Superior temporal gyrus (tissue), 1 donor: ENCODE measurements at regions not wholly inside any gene's neighbourhood (a gene's known extent, or its start where the extent isn't known, plus 50 kb on each side); places are given as distances from the start of the nearest gene placed in this dataset.

Experiments
- DNase-seq: peaks from one replicate; pipeline ENCODE4 v3.0.0-alpha.2; 2016; ENCODE audit errors: extremely low spot score

DNA sequence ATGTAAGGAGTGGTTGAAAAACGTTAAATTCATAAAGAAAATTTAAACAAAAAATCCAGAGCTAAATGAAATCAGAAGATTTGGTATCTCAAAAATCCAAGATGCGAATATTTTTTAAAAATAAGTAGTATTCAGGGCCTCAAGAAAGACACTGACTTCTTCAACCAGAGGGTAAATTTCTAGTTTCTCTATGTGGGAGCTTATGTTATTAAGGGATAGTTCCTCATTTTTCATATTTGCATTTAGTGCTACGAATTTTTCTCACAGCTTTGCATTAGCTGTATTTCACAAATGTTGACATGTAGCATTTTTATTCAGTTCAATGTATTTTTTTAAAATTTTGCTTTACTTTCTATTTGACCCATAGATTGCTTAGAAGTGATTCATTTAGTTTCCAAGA lies 454.7 kb downstream of the CBLN2 start:
- no peak for DNase-seq

DNA sequence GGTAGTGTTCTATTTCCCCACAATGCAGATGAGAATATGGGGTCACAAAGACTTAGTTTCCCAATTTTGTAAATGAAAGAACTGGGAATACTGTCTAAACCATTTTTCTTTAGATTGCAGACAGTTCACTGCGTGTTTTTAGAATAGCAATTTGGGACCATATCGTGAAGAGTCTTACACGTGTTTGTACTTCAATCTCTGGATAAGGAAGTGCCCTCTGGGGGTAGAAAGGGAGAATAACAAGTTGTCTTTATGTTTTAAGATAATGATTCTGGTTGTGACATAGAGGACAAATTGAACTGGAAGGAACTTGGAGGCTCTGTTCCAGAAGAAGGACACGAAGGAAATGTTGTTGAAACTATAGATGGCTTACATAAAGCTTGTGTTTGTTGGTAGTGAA lies 457.7 kb downstream of the CBLN2 start:
- peak; percentile 43 for DNase-seq

DNA sequence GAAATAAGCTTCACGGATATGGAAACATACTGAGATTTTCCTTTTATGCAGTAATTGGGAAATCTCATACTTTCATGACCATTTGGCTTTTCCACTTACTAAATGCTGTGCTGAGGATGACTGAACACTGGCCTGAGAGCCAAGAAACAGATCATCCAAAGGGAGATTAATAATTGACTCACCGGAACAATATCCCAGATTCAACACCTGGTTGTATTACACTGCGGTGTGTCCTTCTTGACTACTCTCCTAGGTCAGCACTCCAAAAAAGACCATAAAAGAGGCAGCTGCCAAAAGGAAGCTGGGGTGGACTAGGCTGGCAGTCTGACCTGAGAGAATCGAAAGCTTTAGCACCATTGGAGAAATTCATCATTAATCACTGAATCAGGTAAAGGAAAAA lies 469.1 kb downstream of the CBLN2 start:
- DNase-seq: no peak

DNA sequence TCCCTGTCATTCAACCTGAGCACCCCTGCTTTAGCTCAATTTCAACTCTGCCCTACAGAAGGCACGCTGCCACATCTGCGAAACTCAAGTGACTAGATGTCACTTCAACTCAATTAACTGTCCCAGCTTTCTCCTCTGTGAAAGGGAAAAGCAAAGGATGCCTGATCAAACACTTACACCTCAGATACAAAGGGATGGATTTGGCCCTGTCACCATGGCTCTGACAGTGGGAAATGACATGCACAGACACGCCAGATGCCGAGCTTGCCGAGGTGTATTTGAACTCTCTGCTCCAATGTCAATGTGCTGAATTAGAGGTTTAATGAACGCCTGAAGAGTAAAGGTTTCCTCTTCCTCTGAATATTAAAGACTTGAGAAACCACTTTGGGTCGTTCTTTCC lies 481.1 kb downstream of the CBLN2 start:
- no peak for DNase-seq

DNA sequence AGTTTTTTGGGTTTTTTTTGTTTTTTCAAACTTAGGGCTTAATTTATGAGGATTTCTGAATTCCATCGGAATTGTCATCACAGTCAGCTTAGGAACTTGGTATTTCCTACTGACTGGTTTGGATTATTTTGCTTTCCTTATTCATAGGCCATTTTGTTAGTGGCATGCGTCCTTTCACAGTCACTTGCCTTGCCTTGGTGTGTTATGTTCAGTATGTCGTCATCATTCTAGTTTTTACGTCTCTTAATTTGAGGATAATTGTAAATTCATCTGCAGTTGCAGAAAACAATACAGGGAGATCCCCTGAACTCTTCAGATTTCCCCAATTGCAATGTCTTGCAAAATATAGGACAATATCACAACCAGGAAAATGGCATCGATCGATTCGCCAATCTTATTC lies 485.3 kb downstream of the CBLN2 start:
- no peak for DNase-seq

DNA sequence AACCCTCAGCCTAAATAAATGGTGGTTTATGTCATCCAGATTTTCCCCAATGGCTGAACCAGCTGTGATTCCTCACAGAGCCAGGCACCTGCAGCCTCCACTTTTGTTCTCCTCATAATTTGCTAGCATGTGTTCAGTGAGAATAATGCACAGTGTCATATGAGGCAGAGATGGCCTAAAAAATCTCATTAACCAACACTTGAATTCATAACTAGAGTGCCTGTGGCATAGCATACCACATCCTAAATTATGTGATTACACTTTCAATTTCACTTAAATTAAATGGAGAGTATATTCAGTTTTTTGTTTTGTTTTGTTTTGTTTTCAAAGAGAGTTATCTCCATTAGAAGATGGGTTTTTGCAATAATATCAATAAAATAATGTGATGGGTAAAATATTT lies 488.0 kb downstream of the CBLN2 start:
- no peak for DNase-seq

DNA sequence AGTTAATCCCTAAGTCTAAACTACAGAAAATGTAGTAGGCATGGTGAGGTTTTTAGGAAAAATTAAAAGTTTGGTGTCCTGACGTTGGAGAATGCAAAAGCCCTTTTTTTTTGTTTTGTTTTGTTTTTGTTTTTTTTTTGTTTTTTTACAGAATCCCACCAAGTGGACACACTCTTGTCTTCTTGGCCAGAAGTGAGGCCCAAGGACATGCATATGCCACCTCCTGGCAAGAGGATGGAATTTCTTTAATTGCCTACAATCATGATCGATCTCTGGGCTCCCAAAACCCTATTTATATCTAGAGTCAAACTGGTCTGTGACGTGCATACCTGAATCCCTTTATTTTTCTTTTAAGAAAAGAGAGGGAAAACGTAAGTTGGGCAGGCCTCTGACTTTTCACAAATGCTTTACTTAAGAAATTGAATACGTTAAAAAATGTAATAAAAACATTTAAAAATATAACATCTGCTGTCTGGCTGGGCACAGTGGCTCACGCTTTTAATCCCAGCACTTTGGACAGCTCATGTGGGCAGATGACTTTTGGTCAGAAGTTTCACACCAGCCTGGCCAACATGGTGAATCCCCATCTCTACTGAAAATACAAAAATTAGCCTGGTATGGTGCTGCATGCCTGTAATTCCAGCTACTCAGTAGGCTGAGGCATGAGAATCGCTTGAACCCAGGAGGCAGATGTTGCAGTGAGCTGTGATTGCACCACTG lies 502.7 kb downstream of the CBLN2 start:
- no peak for DNase-seq

DNA sequence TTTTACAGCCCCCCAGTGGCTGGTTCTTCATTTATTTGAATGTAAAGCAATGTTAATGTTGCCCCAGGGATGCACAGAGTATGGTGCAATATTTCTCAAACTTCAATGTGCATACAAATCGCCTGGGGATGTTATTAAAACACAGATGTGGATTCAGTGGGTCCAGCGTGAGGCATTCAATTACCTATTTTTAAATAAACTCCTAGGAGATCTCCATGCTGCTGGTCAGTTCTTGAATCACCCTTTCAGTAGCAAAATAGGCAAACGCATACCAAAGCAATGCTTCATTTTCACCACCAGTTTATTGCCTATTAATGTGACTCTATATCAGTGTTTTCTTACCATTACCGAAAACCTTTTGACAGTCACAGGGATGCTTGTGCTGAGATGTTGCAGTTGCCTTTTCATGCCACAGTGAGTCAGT lies 530.7 kb downstream of the CBLN2 start:
- no peak for DNase-seq

DNA sequence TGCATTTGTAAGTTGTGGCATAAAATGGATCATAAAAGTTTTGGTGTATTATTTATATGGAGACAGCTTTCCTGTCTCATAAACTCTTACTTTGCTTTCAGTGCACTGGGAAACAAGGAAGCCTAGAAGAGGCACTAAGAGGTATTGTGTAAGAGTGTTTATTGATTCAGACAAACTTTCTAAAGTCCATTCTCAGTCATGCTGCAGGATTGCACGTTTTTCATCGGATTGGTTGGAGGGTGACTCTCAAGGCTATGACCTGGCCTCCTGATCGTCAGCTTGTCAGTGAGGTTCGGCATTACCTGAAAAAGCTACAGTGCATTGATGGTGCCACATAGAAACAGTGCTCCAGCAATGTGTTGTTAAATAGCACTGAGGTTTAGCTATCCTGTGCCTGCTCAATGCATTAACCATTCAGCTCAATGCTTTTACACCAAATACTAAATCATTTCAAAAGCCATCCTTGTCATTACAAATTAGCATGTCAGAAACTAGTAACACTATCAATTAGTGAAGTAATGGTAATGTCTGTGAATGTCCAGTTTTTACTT lies 545.5 kb downstream of the CBLN2 start:
- DNase-seq: no peak

DNA sequence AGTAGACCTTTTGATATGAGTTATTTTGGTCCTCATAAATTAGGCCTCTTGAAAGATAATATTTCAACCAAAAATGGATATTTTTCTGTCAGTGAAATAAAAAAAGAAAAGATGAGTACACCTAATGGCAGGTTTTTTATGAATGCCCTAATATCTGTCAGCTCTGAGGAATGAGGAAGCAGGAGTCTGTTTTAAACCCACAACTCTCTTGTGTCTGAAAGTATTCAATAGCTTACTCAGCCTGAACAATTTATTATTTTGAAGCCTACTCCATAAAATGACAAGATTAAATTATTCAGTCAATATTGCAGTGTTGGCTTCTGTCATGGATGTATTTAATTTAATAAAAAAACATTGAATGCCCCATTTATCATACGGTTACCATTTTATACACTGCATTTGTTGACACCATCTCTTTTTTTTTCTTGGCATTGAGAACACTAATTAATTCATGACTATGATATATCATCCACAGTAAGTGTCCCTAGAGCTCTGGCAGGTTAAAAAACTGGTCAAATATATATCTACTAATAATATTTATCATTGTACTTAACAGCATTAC lies 548.2 kb downstream of the CBLN2 start:
- DNase-seq: no peak

DNA sequence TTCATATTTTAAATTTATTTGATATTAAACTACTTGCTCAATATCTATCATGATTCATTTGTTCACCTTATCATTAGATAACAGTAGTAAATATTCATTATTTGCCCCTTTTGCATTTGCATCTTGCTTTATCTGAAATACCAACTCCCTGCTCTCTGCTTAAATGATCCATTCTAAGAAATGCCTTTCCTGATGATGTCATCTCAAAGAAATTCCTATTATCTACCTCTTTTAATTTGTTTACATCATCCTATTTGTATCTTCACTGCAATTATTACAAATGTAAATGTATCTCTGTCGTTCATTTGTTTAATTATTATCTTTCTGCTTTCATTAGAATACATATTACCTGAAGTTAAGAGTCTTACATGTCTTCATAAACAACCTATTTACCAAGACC lies 549.9 kb downstream of the CBLN2 start:
- DNase-seq: no peak

DNA sequence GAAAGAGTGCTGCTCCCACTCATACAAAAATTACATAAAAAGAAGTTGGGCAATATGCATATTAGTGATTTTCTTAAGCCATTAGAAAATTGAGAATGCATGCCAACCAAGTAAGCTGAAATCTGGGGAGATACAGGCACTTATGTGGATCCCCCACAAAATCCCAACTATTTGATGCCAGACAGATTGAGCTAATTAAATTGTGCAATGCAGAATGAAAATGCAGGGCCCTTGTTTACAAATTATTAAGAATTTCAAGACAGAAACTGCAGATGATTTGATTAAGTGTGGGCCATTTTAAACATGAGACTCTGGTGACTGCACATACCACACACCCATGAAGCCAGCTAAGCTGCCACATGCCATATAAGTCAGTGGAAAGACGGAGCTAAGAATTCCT lies 554.5 kb downstream of the CBLN2 start:
- DNase-seq: no peak

DNA sequence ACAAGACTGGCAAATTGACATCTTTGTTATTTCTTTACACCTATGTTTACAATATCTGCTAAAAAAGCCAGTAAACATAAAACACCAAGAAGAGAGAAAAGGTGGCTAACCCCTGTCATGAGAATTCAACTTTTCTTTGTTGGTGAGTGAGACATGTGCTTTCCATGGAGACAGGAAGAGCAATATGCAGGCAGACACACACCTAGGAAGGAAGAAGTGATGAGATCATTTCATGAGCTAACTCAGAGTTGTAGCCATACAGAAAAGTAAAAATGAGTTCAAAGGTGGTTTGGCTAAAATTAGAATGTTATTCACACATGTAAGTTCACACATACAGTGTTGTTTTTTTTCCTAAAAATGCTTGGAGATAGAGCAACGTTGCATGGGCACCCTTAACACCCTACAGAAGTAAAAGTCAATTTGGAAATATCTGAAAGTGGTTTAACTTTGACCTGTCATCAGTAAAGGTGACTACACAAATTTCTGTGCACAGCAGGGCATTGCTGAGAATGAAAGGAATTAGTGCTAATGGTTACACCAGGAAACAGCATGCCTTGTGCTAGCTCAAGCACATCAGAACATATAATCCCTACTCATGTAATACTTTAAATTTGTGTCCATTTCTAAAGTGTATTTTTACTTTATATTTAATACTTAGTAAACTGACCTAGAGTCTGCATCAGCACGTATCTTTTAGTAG lies 557.6 kb downstream of the CBLN2 start:
- no peak for DNase-seq

DNA sequence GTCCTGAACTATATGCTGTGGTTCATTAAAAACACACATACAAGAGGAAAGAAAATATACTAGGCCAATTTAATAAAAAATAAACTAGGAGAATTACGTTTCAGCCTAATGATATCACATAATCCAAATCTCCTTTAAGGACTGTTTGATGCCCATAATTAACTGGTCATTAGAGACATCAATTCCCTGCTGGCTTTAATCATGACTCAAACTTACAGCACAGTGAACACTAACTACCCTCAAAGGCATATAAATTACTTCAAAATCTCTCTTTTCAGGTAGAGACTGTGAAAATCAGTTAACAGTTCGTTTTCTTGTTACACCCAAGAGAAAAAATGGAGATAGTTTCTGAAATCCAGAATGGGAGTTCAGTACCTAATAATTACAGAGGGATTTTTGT lies 567.4 kb downstream of the CBLN2 start:
- no peak for DNase-seq

DNA sequence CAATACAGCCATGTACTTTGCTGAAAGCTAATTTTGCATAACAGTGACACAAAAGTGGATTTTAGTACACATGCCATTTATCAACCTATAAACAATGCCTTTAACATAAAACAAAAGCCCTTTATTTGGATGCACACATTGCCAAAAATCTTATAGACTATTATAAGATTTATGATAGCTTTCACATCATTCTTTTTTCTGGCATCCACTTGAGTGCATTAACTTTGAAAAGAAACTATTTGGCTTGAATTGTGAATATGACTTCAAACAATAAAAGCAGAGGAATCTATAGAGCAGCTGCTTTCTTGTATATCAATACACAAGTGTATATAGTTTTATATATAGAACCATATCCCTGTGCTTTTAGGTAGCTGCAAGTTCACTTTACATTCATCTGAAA lies 577.4 kb downstream of the CBLN2 start:
- no peak for DNase-seq

DNA sequence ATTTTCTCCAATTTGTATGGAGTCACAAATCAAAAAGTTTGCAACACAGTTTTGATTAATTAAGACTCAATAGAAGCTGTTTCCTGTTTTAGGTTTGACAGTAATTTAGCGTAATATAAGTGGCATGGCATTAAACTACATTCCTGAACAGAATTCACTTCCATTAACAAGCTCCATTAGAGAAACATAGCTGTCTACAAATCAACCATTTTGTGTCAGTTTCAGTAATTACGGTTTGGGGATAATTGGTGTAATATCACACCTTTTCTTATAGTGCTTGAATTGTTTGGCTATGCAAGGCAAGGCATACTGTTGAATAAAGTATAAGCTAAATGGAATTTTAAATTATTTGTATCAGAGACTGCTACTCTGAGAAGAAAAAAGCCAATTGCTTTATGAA lies 585.5 kb downstream of the CBLN2 start:
- DNase-seq: no peak

DNA sequence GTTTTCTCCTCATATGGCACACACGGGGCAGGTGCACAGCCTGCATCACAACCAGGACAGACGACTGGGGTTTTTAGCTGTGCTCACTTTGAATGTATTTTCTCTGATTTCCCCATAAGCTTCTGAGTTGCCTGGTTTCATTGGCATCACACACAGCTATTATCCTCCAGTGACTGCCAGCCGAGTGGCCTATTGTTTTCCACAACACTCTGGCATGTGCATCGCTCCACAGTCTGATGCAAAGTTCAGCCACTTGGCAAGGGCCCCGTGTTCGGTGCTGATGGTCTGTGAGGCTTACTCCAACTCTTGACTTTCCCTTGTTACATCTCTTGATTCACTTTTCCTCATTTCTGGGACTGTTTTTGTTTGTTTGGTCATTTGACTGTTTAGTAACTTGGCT lies 593.1 kb downstream of the CBLN2 start:
- peak; percentile 60 for DNase-seq

DNA sequence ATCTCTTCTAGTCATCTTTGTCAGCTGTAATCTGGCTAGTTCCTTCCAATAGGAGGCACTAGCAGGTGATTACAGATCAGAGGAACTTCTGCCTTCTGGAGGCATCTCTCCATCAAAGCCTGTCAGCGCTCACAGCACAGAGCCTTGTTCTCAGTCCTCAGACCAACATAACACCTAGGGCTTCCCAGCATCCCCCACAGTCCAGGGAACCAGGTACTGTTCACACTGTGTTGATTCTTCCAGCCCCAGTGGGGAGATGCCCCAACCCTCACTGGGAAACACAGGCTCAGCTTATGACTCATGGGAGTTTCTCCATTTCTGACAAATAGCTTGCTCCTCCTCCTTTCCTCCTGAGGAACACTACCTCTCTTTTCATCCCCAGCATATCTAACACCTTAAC lies 601.7 kb downstream of the CBLN2 start:
- DNase-seq: no peak

DNA sequence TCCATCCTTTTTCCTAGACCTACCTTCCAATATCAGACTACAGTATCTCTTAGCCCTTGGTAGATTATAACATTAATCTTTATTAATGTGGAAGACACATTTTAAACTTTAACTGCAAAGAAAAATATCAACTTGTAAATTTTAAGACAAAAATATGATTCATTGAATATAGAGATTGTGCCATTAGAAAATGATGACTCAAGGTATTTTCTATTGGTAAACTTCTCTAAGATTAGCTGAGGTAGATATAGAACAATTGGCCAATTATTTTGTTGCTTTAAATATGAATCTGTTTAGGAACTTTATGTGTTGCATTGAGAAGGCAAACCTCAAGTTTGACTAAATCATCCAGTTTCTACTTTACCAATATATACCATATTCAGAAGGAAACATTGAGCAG lies 604.7 kb downstream of the CBLN2 start:
- DNase-seq: no peak

DNA sequence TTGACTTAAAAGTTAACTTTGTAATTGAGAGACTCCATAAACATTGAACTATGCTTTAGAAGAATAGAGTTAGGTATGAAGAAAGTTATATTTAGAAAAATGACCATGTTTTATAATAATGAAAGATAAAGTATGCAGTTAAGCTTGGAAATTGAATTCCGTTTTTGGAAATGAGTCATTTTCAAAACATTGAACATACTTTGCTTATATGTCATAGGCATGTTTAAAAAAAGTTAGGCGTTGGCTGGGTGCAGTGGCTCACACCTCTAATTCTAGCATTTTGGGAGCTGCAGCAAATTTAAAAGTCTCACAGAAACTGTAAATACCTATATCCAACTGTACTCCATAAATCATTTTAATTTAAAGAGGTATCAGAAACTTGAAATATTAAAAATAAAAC lies 607.4 kb downstream of the CBLN2 start:
- DNase-seq: no peak

DNA sequence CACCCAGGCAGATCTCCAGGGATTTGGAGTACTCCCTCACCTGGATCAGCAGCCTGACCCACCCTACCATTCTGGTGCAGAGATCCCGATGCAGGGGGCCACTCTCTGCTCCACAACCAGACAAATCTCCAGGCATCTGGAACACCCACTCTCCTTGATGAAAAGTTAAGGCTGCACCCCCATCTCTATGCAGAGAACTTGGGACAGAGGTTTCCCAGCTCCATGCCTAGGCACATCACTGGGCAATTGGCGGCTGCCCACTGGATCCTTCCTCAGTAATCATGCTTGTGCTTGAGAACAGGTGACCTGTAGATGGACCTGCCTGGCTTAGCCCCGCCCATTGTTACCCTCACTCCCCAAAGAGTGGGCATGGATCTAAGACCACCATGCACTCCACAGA lies 624.9 kb downstream of the CBLN2 start:
- no peak for DNase-seq

DNA sequence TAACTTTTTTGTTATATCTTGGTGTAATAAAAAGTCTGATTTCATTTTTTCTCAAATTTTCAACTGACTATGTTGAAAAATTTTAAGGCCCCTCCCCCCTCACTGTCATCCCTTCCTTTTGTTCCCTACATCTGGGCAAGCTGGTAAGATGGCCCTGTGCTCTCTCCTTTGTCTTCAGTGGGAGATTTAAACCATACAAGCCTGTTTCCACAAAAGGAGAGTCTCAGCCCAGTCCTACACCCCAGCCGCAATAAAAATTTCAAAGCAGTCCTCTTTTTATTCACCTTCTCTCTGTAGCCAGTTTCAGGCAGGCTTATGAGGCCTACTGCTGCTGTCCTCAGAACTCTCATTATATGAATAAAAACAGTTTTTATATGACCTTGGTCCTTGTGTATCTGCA lies 630.5 kb downstream of the CBLN2 start:
- no peak for DNase-seq

DNA sequence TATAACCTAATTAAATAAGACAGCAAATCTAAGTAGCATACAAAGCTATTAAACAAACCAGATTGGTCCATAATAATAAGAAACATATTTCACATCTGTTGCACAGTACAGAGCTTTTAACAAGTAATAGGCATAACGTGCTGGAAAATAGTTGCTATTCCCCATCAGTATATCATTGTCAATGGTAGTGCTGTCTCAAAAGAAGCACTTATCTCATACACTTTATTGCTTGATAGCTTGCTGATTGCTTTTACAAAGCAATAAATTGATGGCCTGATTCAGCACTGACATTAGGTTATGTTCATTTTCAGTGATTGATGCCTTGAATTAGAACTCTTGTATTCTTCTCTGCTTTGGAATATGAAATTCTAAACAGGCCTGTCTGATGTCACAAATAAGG lies 641.7 kb downstream of the CBLN2 start:
- no peak for DNase-seq
